Sigmoid colon (tissue), 6 donors: ENCODE measurements at regions not wholly inside any gene's neighbourhood (a gene's known extent, or its start where the extent isn't known, plus 50 kb on each side); places are given as distances from the start of the nearest gene placed in this dataset.

Experiments used
- DNase-seq: peaks from one replicate; pipeline ENCODE4 v3.0.0-alpha.2; 2019
- H3K27ac ChIP-seq, 4 donors: fragments of 200-600 bp; sonication (generic); one replicate each; pipeline ENCODE4 v1.5.1; 2016 to 2019; ENCODE audit warnings: mild to moderate bottlenecking in 1 of 4
- H3K27me3 ChIP-seq, 3 donors: fragments of 200-600 bp; sonication (generic); one replicate each; pipeline ENCODE4 v1.5.1; 2019; ENCODE audit warnings: mild to moderate bottlenecking in 1 of 3
- H3K36me3 ChIP-seq, 4 donors: fragments of 200-600 bp; sonication (generic); one replicate each; pipeline ENCODE4 v1.5.1; 2016 to 2019
- H3K4me1 ChIP-seq, 4 donors: fragments of 200-600 bp; sonication (generic); one replicate each; pipeline ENCODE4 v1.5.1; 2017 to 2019
- H3K4me3 ChIP-seq, 4 donors: fragments of 200-600 bp; sonication (generic); one replicate each; pipeline ENCODE4 v1.5.1; 2017 to 2019; ENCODE audit warnings: mild to moderate bottlenecking in 2 of 4, moderate library complexity in 1 of 4
- H3K9me3 ChIP-seq, 4 donors: fragments of 200-600 bp in 3 of 4; sonication (generic) in 3 of 4; one replicate each; pipeline versions ENCODE4 v1.5.1 to v1.6.1; 2013 to 2019
- EP300 ChIP-seq, 4 donors: sonication (generic); formaldehyde crosslinking; IDR thresholded peaks; one replicate each; pipeline ENCODE4 v1.6.1; 2017; ENCODE audit warnings: antibody characterized with exemption in 4 of 4
- POLR2A ChIP-seq, 2 donors: fragments of 450-650 bp; IDR thresholded peaks; one replicate each; pipeline ENCODE4 v1.6.1; 2016; ENCODE audit warnings: antibody characterized with exemption in 2 of 2, mild to moderate bottlenecking in 2 of 2, moderate library complexity in 2 of 2
- POLR2AphosphoS5 ChIP-seq, 4 donors: sonication (generic); formaldehyde crosslinking; IDR thresholded peaks; one replicate each; pipeline ENCODE4 v1.6.1; 2017; ENCODE audit warnings: antibody characterized with exemption in 4 of 4
- WGBS, 2 donors: extraction: QIAGEN DNeasy Blood & Tissue Kit; methylation state at CpG; one replicate each; pipeline ENCODE4 v1.1.7; 2013; 5-methylcytosine and 5-hydroxymethylcytosine counted together
- intact Hi-C: fragments of 100-400 bp; cut with DNase I; formaldehyde crosslinking; loops from one replicate; pipeline ENCODE4 v1.15.1; 2023
- TF ChIP-seq, protein P1 (sequence below), 4 experiments: fragments of 450-650 bp in 3 of 4; fragments of 200-600 bp in 1 of 4; IDR thresholded peaks; one replicate each; pipeline ENCODE4 v1.5.1; 2016 to 2019; ENCODE audit warnings: antibody characterized with exemption in 4 of 4, mild to moderate bottlenecking in 3 of 4, moderate library complexity in 2 of 4
- donor health status: healthy with polysubstance abuse.
- donor health status: healthy.

DNA sequence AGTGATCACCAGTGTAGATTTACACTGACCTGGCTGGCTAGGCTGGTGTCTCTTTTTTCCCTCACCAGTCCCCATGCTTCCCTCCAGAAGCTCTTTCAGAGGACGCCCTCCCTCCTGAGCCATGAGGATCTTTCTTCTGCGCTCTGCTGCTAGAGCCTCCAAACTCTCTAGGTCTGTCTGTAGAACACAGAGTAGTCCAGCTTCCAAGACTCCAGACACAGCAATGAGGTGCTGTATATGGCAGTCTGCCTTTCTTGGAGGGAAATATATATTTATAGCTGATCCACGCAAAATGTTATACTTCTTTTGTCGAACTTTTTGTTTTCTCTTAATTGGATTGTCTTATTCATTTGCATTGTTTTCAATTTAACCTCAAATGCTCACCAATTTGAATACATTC, 1121.8 kb downstream of the ROBO2 start:
- Histone ChIP-seq H3K27ac (no peak overlapping the region), H3K9me3 (no peaks in the 10 kb centered on the region), H3K27me3 (no peaks in the 10 kb centered on the region), H3K36me3 (no peaks in the 10 kb centered on the region), H3K4me1 (no peaks in the 10 kb centered on the region), H3K4me3 (no peak overlapping the region)
- DNase-seq, result no peak
- TF ChIP-seq, protein P1, sequence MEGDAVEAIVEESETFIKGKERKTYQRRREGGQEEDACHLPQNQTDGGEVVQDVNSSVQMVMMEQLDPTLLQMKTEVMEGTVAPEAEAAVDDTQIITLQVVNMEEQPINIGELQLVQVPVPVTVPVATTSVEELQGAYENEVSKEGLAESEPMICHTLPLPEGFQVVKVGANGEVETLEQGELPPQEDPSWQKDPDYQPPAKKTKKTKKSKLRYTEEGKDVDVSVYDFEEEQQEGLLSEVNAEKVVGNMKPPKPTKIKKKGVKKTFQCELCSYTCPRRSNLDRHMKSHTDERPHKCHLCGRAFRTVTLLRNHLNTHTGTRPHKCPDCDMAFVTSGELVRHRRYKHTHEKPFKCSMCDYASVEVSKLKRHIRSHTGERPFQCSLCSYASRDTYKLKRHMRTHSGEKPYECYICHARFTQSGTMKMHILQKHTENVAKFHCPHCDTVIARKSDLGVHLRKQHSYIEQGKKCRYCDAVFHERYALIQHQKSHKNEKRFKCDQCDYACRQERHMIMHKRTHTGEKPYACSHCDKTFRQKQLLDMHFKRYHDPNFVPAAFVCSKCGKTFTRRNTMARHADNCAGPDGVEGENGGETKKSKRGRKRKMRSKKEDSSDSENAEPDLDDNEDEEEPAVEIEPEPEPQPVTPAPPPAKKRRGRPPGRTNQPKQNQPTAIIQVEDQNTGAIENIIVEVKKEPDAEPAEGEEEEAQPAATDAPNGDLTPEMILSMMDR (IDR thresholded peaks at IDR 0.05), result no peak
- TF ChIP-seq POLR2A (IDR thresholded peaks at IDR 0.05) (no peak), POLR2AphosphoS5 (IDR thresholded peaks at IDR 0.05) (no peak), EP300 (IDR thresholded peaks at IDR 0.05) (no peak)
- intact Hi-C loops, result no loop called here
- 85 to 94% methylated on average over 4 of the region's 4 CpGs for WGBS, 2 donors

DNA sequence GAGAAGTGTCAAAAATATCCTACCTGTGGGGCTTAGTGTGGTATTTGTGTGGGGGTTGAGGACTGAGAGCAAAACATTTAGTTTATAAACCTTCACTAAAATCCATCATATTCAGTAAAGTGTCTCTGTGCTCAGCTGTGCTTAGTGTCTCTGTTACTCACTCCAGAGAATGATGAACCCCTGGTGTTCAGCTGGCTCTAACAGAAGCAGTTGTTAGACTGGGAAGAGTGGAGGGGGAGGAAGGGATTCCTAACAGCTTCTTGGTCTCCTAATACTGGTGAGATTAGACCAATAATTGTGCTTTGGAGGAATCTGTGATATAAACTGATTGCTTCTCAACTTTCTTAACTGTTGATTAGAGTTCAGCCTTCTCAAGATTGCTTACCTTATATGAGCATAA, 1123.5 kb downstream of the ROBO2 start:
- H3K27ac ChIP-seq, result no peak overlapping the region
- TF ChIP-seq POLR2A (IDR thresholded peaks at IDR 0.05) (no peak), POLR2AphosphoS5 (IDR thresholded peaks at IDR 0.05) (no peak), EP300 (IDR thresholded peaks at IDR 0.05) (no peak)
- TF ChIP-seq, protein P1 (IDR thresholded peaks at IDR 0.05), result no peak
- H3K9me3 ChIP-seq, result no peaks in the 10 kb centered on the region
- H3K36me3 ChIP-seq, result no peaks in the 10 kb centered on the region
- no peak overlapping the region for H3K4me3 ChIP-seq
- intact Hi-C loops, result no loop called here
- H3K4me1 ChIP-seq, result no peaks in the 10 kb centered on the region
- DNase-seq, result no peak
- no peaks in the 10 kb centered on the region for H3K27me3 ChIP-seq

DNA sequence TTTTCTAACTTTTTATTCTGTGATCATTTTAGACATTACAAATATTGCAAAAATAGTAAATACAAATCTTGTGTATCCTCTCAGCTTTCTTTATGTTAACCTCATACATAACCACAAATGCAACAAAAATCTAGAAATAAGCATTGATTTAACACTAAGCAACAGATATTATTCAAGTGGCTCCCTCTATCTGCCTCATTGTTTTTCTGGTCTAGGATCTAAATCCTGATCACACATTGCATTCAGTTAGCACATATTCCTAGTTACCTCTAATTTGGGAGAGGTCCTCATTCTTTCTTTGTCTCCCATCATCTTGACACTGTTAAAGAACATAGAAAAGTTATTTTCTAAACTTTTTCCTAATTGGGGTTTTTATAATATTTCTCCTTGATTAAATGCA, 1126.0 kb downstream of the ROBO2 start:
- no peak for DNase-seq

DNA sequence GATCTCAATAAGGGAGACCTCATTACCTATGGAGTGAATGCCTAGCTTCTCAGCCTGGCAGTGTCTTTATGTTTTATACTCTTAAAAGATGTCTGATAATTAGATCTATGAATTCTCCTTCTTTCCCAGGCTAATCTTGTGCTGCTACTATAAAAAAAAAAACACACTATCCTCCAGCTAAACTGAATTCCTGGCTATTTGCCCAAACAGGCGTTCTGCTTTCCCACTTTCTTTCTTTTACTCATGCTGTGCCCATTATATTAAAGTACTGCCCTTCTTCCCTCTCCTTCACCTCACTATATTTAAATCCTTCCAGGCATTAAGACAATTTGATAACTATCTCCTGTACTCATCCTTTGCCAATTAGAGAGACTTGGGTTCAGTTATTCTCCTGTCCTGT, 1134.9 kb downstream of the ROBO2 start:
- no peak overlapping the region for H3K27ac ChIP-seq
- intact Hi-C loops, result no loop called here
- 49 to 54% methylated on average over 1 of the region's 1 CpG for WGBS, 2 donors
- H3K36me3 ChIP-seq, result no peaks in the 10 kb centered on the region
- no peaks in the 10 kb centered on the region for H3K9me3 ChIP-seq
- H3K27me3 ChIP-seq, result no peaks in the 10 kb centered on the region
- TF ChIP-seq POLR2A (IDR thresholded peaks at IDR 0.05) (no peak), EP300 (IDR thresholded peaks at IDR 0.05) (no peak), POLR2AphosphoS5 (IDR thresholded peaks at IDR 0.05) (no peak)
- TF ChIP-seq, protein P1 (IDR thresholded peaks at IDR 0.05), result no peak
- H3K4me3 ChIP-seq, result no peak overlapping the region
- DNase-seq, result no peak
- H3K4me1 ChIP-seq, result no peaks in the 10 kb centered on the region

More for the DNA sequence above, 1126.0 kb downstream of the ROBO2 start:
- intact Hi-C loops, result no loop called here
- H3K9me3 ChIP-seq, result no peaks in the 10 kb centered on the region
- H3K27ac ChIP-seq, result no peak overlapping the region
- TF ChIP-seq POLR2A (IDR thresholded peaks at IDR 0.05) (no peak), EP300 (IDR thresholded peaks at IDR 0.05) (no peak), POLR2AphosphoS5 (IDR thresholded peaks at IDR 0.05) (no peak)
- TF ChIP-seq, protein P1 (IDR thresholded peaks at IDR 0.05), result no peak
- H3K4me1 ChIP-seq, result no peaks in the 10 kb centered on the region
- H3K36me3 ChIP-seq, result no peaks in the 10 kb centered on the region
- no peak overlapping the region for H3K4me3 ChIP-seq
- H3K27me3 ChIP-seq, result no peaks in the 10 kb centered on the region

DNA sequence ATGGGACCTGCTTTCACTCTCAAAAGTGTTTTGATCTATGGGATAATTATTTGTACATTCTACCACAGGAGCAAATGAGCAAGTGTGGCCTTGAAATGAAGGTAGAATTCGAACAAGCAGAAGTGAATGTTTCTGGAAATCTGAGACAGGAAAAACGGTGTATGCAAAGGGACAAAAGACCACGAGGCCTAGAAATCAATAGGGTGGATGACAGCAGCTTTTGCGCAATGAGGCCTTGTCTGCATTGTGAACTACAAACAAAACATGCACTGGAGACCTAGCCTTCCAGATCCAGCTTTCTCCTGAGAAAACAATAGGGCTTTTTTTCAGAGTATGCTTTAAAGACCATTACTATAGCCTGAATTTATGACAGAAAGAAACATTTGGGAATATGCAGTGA, 1137.0 kb downstream of the ROBO2 start:
- Histone ChIP-seq H3K27me3 (no peaks in the 10 kb centered on the region), H3K36me3 (no peaks in the 10 kb centered on the region), H3K9me3 (no peaks in the 10 kb centered on the region), H3K27ac (no peak overlapping the region), H3K4me3 (no peak overlapping the region), H3K4me1 (no peaks in the 10 kb centered on the region)
- DNase-seq, result no peak
- 70 to 71% methylated on average over 4 of the region's 4 CpGs for WGBS, 2 donors
- intact Hi-C loops, result no loop called here
- TF ChIP-seq POLR2A (IDR thresholded peaks at IDR 0.05), result no peak
- TF ChIP-seq POLR2AphosphoS5 (IDR thresholded peaks at IDR 0.05), result no peak
- no peak for TF ChIP-seq EP300 (IDR thresholded peaks at IDR 0.05)
- TF ChIP-seq, protein P1 (IDR thresholded peaks at IDR 0.05), result no peak
